GM12874 (cell line): ENCODE measurements at regions not wholly inside any gene's neighbourhood (a gene's known extent, or its start where the extent isn't known, plus 50 kb on each side); places are given as distances from the start of the nearest gene placed in this dataset.

Experiments
- CTCF ChIP-seq: IDR thresholded peaks from 2 replicates; pipeline ENCODE4 v1.5.1; 2011; ENCODE audit warnings: low read depth, mild to moderate bottlenecking, control low read depth, low read length, moderate library complexity; ENCODE audit not compliant: insufficient read depth

GRCh38 chr1:68959461-68960030 lies 462.7 kb upstream of the DEPDC1 start:
- TF ChIP-seq CTCF: no peak

- no peak for TF ChIP-seq CTCF
These were observed 464.3 kb upstream of the DEPDC1 start for GRCh38 chr1:68961143-68961542.

GRCh38 chr1:68963353-68963752 lies 466.5 kb upstream of the DEPDC1 start:
- no peak for TF ChIP-seq CTCF

GRCh38 chr1:68969441-68969840 lies 472.6 kb upstream of the DEPDC1 start:
- TF ChIP-seq CTCF: no peak

- TF ChIP-seq CTCF: no peak
These were observed 473.7 kb upstream of the DEPDC1 start for GRCh38 chr1:68970571-68970970.

GRCh38 chr1:68973459-68974244 lies 476.8 kb upstream of the DEPDC1 start:
- TF ChIP-seq CTCF: no peak

- no peak for TF ChIP-seq CTCF
These were observed 477.6 kb upstream of the DEPDC1 start for GRCh38 chr1:68974447-68974846.
